Activated CD4-positive, alpha-beta T cell treated with anti-CD3 and anti-CD28 coated beads for 36 hours (primary cell): ENCODE measurements at regions not wholly inside any gene's neighbourhood (a gene's known extent, or its start where the extent isn't known, plus 50 kb on each side); places are given as distances from the start of the nearest gene placed in this dataset.

Source experiments
- ATAC-seq: fragments of 200-7000 bp; cut with Tn5 transposase; one replicate; pipeline ENCODE4 v1.10.0; 2021; ENCODE audit warnings: mild to moderate bottlenecking, moderate library complexity
- CTCF ChIA-PET: fragments of 350-600 bp; sonication (Branson Sonifier 250); formaldehyde crosslinking; loops from one replicate; lab custom pipeline; 2021; ENCODE audit warnings: antibody characterized with exemption; lab: Charles Lee
- POLR2A ChIA-PET: fragments of 350-600 bp; sonication (Branson Sonifier 250); formaldehyde crosslinking; loops from one replicate; lab custom pipeline; 2021; ENCODE audit warnings: antibody characterized with exemption, inconsistent platforms; lab: Charles Lee
- DNase-seq: peaks from one replicate; pipeline ENCODE4 v3.0.0-alpha.2; 2020
- H3K27ac Mint-ChIP-seq: one replicate; pipeline ENCODE4 v1.8.0; 2021; ENCODE audit warnings: mixed read lengths
- H3K27me3 Mint-ChIP-seq: one replicate; pipeline ENCODE4 v1.8.0; 2021; ENCODE audit warnings: mixed read lengths
- H3K36me3 Mint-ChIP-seq: one replicate; pipeline ENCODE4 v1.8.0; 2021; ENCODE audit warnings: low read depth, mixed read lengths
- H3K4me1 Mint-ChIP-seq: one replicate; pipeline ENCODE4 v1.8.0; 2021; ENCODE audit warnings: mixed read lengths
- H3K4me3 Mint-ChIP-seq: one replicate; pipeline ENCODE4 v1.8.0; 2021; ENCODE audit warnings: mild to moderate bottlenecking, moderate library complexity, mixed read lengths
- H3K9me3 Mint-ChIP-seq: one replicate; pipeline ENCODE4 v1.8.0; 2021; ENCODE audit warnings: low read depth, mixed read lengths
- intact Hi-C, 2 experiments: fragments of 100-400 bp; cut with DNase I in 1 of 2; cut with micrococcal nuclease in 1 of 2; formaldehyde crosslinking; loops; one replicate each; pipeline versions ENCODE4 v1.14.2 to v1.15.1; 2022 to 2024; cut with DNase I, micrococcal nuclease

GRCh38 chr16:73616166-73616753 lies 568.3 kb upstream of the ZFHX3 start:
- Mint-ChIP-seq H3K4me1 (no peaks in the 10 kb centered on the region), H3K36me3 (no peaks in the 10 kb centered on the region), H3K9me3 (no peaks in the 10 kb centered on the region), H3K27ac (no peak overlapping the region), H3K4me3 (no peak overlapping the region), H3K27me3 (peaks cover 5% of the 10 kb centered on the region)
- ATAC-seq (no peak), DNase-seq (no peak)
- ChIA-PET POLR2A (no interaction called here), CTCF (interaction anchor here (0.6 kb wide), 1 partner anchor 13 kb away, joined by 3 read pairs; no protein-coding TSS in a partner anchor)
- intact Hi-C loops: no loop called here

- no peak overlapping the region for H3K27ac Mint-ChIP-seq
- no peak for DNase-seq
- H3K9me3 Mint-ChIP-seq: no peaks in the 10 kb centered on the region
- no peaks in the 10 kb centered on the region for H3K4me1 Mint-ChIP-seq
- intact Hi-C loops: no loop called here
- no peak overlapping the region for H3K4me3 Mint-ChIP-seq
- CTCF ChIA-PET: interaction anchor here (0.7 kb wide), 1 partner anchor 490 kb away, joined by 3 read pairs; no protein-coding TSS in a partner anchor
- POLR2A ChIA-PET: no interaction called here
- no peak for ATAC-seq
- no peaks in the 10 kb centered on the region for H3K36me3 Mint-ChIP-seq
- H3K27me3 Mint-ChIP-seq: peaks cover 11% of the 10 kb centered on the region
Measured at GRCh38 chr16:73615071-73615940, 567.4 kb upstream of the ZFHX3 start.

GRCh38 chr16:73614131-73614530 lies 566.2 kb upstream of the ZFHX3 start:
- ATAC-seq (no peak), DNase-seq (no peak)
- Mint-ChIP-seq H3K9me3 (no peaks in the 10 kb centered on the region), H3K27me3 (peaks cover 11% of the 10 kb centered on the region), H3K4me3 (no peak overlapping the region), H3K4me1 (no peaks in the 10 kb centered on the region), H3K27ac (no peak overlapping the region), H3K36me3 (no peaks in the 10 kb centered on the region)
- intact Hi-C loops: no loop called here
- ChIA-PET CTCF (no interaction called here), POLR2A (no interaction called here)

- ATAC-seq: no peak
- Mint-ChIP-seq H3K4me3 (no peak overlapping the region), H3K36me3 (no peaks in the 10 kb centered on the region), H3K27ac (no peak overlapping the region), H3K9me3 (peaks cover 4% of the 10 kb centered on the region), H3K4me1 (no peaks in the 10 kb centered on the region), H3K27me3 (peaks cover 11% of the 10 kb centered on the region)
- CTCF ChIA-PET: no interaction called here
- intact Hi-C loops: no loop called here
- DNase-seq: no peak
- POLR2A ChIA-PET: no interaction called here
Measured at GRCh38 chr16:73610605-73611156, 562.8 kb upstream of the ZFHX3 start.

DNA sequence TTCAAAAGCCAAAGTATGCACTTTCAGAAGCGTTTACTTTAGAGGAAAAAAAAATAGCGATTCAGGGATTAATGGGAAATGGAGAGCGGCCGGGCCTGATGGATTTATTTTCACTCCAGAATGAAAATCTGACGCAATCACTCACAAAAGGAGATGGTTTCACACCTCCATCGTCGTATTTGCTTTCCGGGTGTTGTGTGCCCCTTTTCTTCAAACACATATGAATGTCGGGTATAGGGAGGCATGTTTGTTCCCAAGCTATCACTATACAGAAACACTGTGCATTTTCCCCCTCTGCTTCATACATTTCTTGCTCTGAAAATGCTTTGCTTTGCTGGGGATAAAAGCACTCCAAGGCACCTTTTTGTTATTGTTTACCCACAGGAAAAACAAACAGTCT lies 562.2 kb upstream of the ZFHX3 start:
- ChIA-PET POLR2A (no interaction called here), CTCF (no interaction called here)
- ATAC-seq (no peak), DNase-seq (no peak)
- intact Hi-C loops: no loop called here
- Mint-ChIP-seq H3K4me3 (no peak overlapping the region), H3K4me1 (no peaks in the 10 kb centered on the region), H3K36me3 (no peaks in the 10 kb centered on the region), H3K9me3 (peaks cover 4% of the 10 kb centered on the region), H3K27ac (no peak overlapping the region), H3K27me3 (peaks cover 11% of the 10 kb centered on the region)

DNA sequence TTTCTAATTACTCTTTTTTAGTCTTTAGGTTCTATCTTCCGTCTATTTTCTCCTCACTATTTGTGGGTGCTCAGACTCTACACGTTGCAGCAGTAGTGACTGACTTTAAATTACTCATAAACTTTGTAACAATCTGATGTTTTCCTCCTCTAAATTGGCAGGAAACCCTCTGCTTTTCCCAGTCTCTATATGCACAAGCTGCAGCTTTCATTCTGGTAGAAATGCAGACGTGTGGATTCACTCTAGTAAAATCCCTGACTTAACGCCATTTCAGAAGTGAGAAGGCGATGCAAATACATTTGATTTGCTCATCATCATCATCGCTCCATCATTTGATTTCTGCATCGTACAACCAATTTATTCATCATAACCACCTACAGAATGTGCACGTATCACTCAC lies 561.0 kb upstream of the ZFHX3 start:
- DNase-seq (no peak), ATAC-seq (no peak)
- no peak overlapping the region for H3K27ac Mint-ChIP-seq
- no peak overlapping the region for H3K4me3 Mint-ChIP-seq
- H3K36me3 Mint-ChIP-seq: no peaks in the 10 kb centered on the region
- peaks cover 4% of the 10 kb centered on the region for H3K9me3 Mint-ChIP-seq
- intact Hi-C loops: no loop called here
- H3K27me3 Mint-ChIP-seq: peaks cover 9% of the 10 kb centered on the region
- POLR2A ChIA-PET: no interaction called here
- CTCF ChIA-PET: no interaction called here
- H3K4me1 Mint-ChIP-seq: no peaks in the 10 kb centered on the region

- H3K27me3 Mint-ChIP-seq: no peaks in the 10 kb centered on the region
- ChIA-PET CTCF (interaction anchor here (1.1 kb wide), 1 partner anchor 59 kb away, joined by 3 read pairs; no protein-coding TSS in a partner anchor), POLR2A (no interaction called here)
- intact Hi-C loops: no loop called here
- peaks cover 4% of the 10 kb centered on the region for H3K9me3 Mint-ChIP-seq
- no peak overlapping the region for H3K4me3 Mint-ChIP-seq
- H3K27ac Mint-ChIP-seq: no peak overlapping the region
- DNase-seq (no peak), ATAC-seq (no peak)
- H3K4me1 Mint-ChIP-seq: no peaks in the 10 kb centered on the region
- no peaks in the 10 kb centered on the region for H3K36me3 Mint-ChIP-seq
Measured at GRCh38 chr16:73605309-73605708, 557.4 kb upstream of the ZFHX3 start.

GRCh38 chr16:73601911-73602310 lies 554.0 kb upstream of the ZFHX3 start:
- DNase-seq (no peak), ATAC-seq (no peak)
- Mint-ChIP-seq H3K9me3 (peaks cover 4% of the 10 kb centered on the region), H3K4me3 (no peak overlapping the region), H3K27ac (no peak overlapping the region), H3K27me3 (no peaks in the 10 kb centered on the region), H3K4me1 (no peaks in the 10 kb centered on the region), H3K36me3 (no peaks in the 10 kb centered on the region)
- intact Hi-C loops: no loop called here
- POLR2A ChIA-PET: no interaction called here
- CTCF ChIA-PET: interaction anchor here (0.5 kb wide), 1 partner anchor 199 kb away, joined by 3 read pairs; no protein-coding TSS in a partner anchor

DNA sequence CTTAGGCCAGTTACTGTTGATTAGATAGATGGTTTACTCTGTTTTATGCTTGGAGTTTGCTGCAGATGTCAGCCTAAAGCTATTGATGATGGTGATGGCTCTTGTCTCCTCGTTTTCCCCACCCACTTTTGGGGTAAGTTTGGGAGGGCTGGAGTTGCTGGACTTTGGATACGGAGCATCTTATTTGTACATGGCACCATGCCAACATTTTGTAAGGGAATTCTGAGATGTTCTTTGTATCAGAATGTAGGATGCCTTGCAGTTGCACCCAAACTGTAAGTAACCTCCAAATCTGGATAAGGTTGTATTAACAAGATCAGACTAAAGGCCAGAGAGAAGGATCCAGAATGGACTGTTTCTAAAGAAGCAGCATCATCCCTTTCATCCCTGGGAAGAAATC lies 551.9 kb upstream of the ZFHX3 start:
- POLR2A ChIA-PET: no interaction called here
- no peak for DNase-seq
- CTCF ChIA-PET: no interaction called here
- Mint-ChIP-seq H3K9me3 (no peaks in the 10 kb centered on the region), H3K4me3 (no peak overlapping the region), H3K36me3 (no peaks in the 10 kb centered on the region), H3K27ac (no peak overlapping the region), H3K27me3 (no peaks in the 10 kb centered on the region), H3K4me1 (no peaks in the 10 kb centered on the region)
- intact Hi-C loops: no loop called here
- ATAC-seq: no peak

DNA sequence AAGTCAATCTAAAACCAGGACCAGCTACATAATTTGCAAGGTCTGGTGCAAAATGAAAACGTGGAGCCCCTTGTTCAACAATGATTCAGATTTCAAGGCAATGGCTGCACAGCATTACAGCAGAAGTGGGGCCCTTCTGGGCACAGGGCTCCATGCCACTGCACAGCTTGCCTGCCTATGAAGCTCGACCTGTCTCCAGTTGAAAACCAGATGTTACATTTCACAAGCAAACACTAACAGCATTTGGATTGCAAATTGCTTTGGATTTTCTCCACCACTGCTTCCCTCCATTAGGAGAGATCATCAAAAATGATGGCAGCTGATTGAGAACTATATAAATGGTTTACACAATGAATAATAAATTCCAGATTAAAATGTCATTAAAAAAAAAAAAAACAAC lies 551.4 kb upstream of the ZFHX3 start:
- H3K36me3 Mint-ChIP-seq: no peaks in the 10 kb centered on the region
- intact Hi-C loops: no loop called here
- no peaks in the 10 kb centered on the region for H3K27me3 Mint-ChIP-seq
- no peak overlapping the region for H3K27ac Mint-ChIP-seq
- H3K4me3 Mint-ChIP-seq: no peak overlapping the region
- ChIA-PET POLR2A (no interaction called here), CTCF (no interaction called here)
- H3K4me1 Mint-ChIP-seq: no peaks in the 10 kb centered on the region
- DNase-seq (no peak), ATAC-seq (no peak)
- no peaks in the 10 kb centered on the region for H3K9me3 Mint-ChIP-seq

- CTCF ChIA-PET: no interaction called here
- H3K36me3 Mint-ChIP-seq: no peaks in the 10 kb centered on the region
Measured at GRCh38 chr16:73584157-73584556, 536.2 kb upstream of the ZFHX3 start.

More at GRCh38 chr16:73584157-73584556, 536.2 kb upstream of the ZFHX3 start:
- POLR2A ChIA-PET: no interaction called here
- Mint-ChIP-seq H3K4me3 (no peak overlapping the region), H3K27me3 (peaks cover 6% of the 10 kb centered on the region), H3K27ac (no peak overlapping the region), H3K4me1 (no peaks in the 10 kb centered on the region), H3K9me3 (peaks cover 16% of the 10 kb centered on the region)
- DNase-seq: no peak
- no peak for ATAC-seq
- intact Hi-C loops: no loop called here
